H1 (cell line): ENCODE measurements at regions not wholly inside any gene's neighbourhood (a gene's known extent, or its start where the extent isn't known, plus 50 kb on each side); places are given as distances from the start of the nearest gene placed in this dataset.

Experiments used
- CTCF ChIA-PET: fragments of 300-600 bp; sonication (Branson Sonifier 250); formaldehyde crosslinking; loops from one replicate; lab custom pipeline; 2021; ENCODE audit not compliant: partially characterized antibody; lab: Charles Lee
- POLR2A ChIA-PET: fragments of 300-600 bp; sonication (Branson Sonifier 250); formaldehyde crosslinking; loops from one replicate; lab custom pipeline; 2021; ENCODE audit warnings: inconsistent platforms; ENCODE audit not compliant: partially characterized antibody; lab: Charles Lee
- DNase-seq, 2 experiments: peaks; one replicate each; pipeline versions ENCODE4 v3.0.0 to v3.0.0-alpha.2; 2010 to 2022; ENCODE audit warnings: low spot score in 2 of 2, low read depth in 1 of 2, mixed read lengths in 1 of 2
- FAIRE-seq: peaks from 2 replicates; lab custom pipeline; 2011; peaks lifted over from hg19 to GRCh38; lab: Jason Lieb, UNC
- H2AFZ ChIP-seq: 2 replicates; pipeline ENCODE4 v1.8.1; 2012; ENCODE audit warnings: low read length, inconsistent platforms
- H2AK5ac ChIP-seq: 2 replicates; pipeline ENCODE4 v1.6.1; 2013; ENCODE audit warnings: low read depth, low read length
- H2BK120ac ChIP-seq: replicated peaks from 2 replicates; pipeline ENCODE3; 2013; ENCODE audit warnings: low read depth, low read length, inconsistent platforms
- H2BK12ac ChIP-seq: 2 replicates; pipeline ENCODE4 v1.6.1; 2013; ENCODE audit warnings: low read depth, low read length
- H2BK15ac ChIP-seq: 2 replicates; pipeline ENCODE4 v1.6.1; 2013; ENCODE audit warnings: low read length
- H2BK20ac ChIP-seq: 2 replicates; pipeline ENCODE4 v1.6.1; 2013; ENCODE audit warnings: low read length
- H2BK5ac ChIP-seq: 2 replicates; pipeline ENCODE4 v1.6.1; 2013; ENCODE audit warnings: low read depth, low read length
- H3K14ac ChIP-seq: 2 replicates; pipeline ENCODE4 v1.6.1; 2013; ENCODE audit warnings: inconsistent platforms; ENCODE audit not compliant: insufficient read length
- H3K18ac ChIP-seq: 2 replicates; pipeline ENCODE4 v1.6.1; 2013; ENCODE audit warnings: low read length; ENCODE audit errors: extremely low read depth
- H3K23ac ChIP-seq: 2 replicates; pipeline ENCODE4 v1.6.1; 2013; ENCODE audit warnings: inconsistent platforms; ENCODE audit not compliant: insufficient read length
- H3K23me2 ChIP-seq: 2 replicates; pipeline ENCODE4 v1.6.1; 2013; ENCODE audit warnings: low read depth, low read length
- H3K27ac ChIP-seq: 2 replicates; pipeline ENCODE4 v1.6.1; 2011; ENCODE audit warnings: low read depth, low read length, inconsistent platforms
- H3K27me3 ChIP-seq, 4 experiments: replicated peaks in 1 of 4; 1 replicate in 1 of 4; 2 replicates in 3 of 4; pipeline versions ENCODE4 v1.6.1 to v1.8.1; 2011 to 2013; ENCODE audit warnings: low read length in 3 of 4, mild to moderate bottlenecking in 3 of 4, inconsistent platforms in 2 of 4, mixed read lengths in 2 of 4, moderate library complexity in 1 of 4; ENCODE audit not compliant: control insufficient read depth in 3 of 4, insufficient read depth in 3 of 4; ENCODE audit errors: extremely low read depth in 1 of 4
- H3K36me3 ChIP-seq, 4 experiments: 2 replicates each; pipeline versions ENCODE4 v1.6.1 to v1.8.1; 2011 to 2013; ENCODE audit warnings: mild to moderate bottlenecking in 4 of 4, low read length in 3 of 4, moderate library complexity in 2 of 4, control low read depth in 1 of 4, inconsistent platforms in 1 of 4; ENCODE audit not compliant: insufficient read depth in 4 of 4, control insufficient read depth in 2 of 4
- H3K4ac ChIP-seq: replicated peaks from 2 replicates; pipeline ENCODE3; 2013; ENCODE audit warnings: low read length, low read depth, mixed read lengths, inconsistent platforms; ENCODE audit not compliant: insufficient read length
- H3K4me1 ChIP-seq, 4 experiments: replicated peaks in 1 of 4; 1 replicate in 1 of 4; 2 replicates in 3 of 4; pipeline versions ENCODE4 v1.6.1 to v1.8.1; 2011 to 2013; ENCODE audit warnings: low read length in 3 of 4, inconsistent platforms in 2 of 4, mixed read lengths in 1 of 4; ENCODE audit not compliant: insufficient read depth in 4 of 4, control insufficient read depth in 3 of 4
- H3K4me2 ChIP-seq, 2 experiments: 2 replicates each; pipeline versions ENCODE4 v1.6.1 to v1.8.1; 2011 to 2013; ENCODE audit warnings: low read depth in 2 of 2, low read length in 2 of 2, control low read depth in 1 of 2, inconsistent platforms in 1 of 2, mild to moderate bottlenecking in 1 of 2; ENCODE audit not compliant: insufficient read depth in 1 of 2
- H3K4me3 ChIP-seq, 4 experiments: fragments of 200-600, 300-600 bp in 1 of 4; sonication (generic), shearing (Covaris generic), sonication (Bioruptor Twin) in 1 of 4; 2 replicates each; pipeline versions ENCODE4 v1.5.1 to v1.8.1; 2011 to 2016; ENCODE audit warnings: low read length in 4 of 4, low read depth in 3 of 4, control low read depth in 2 of 4, inconsistent platforms in 2 of 4, mild to moderate bottlenecking in 2 of 4, mixed read lengths in 1 of 4, moderate library complexity in 1 of 4; ENCODE audit not compliant: insufficient read depth in 2 of 4; ENCODE audit errors: extremely low read depth in 1 of 4
- H3K56ac ChIP-seq: replicated peaks from 2 replicates; pipeline ENCODE3; 2013; ENCODE audit warnings: low read depth, mild to moderate bottlenecking, mixed read lengths, low read length, inconsistent platforms; ENCODE audit not compliant: insufficient read length
- H3K79me1 ChIP-seq: 2 replicates; pipeline ENCODE4 v1.6.1; 2013; ENCODE audit warnings: low read depth, low read length, control low read depth
- H3K79me2 ChIP-seq, 2 experiments: 2 replicates each; pipeline versions ENCODE4 v1.6.1 to v1.8.1; 2012 to 2013; ENCODE audit warnings: low read length in 2 of 2, mild to moderate bottlenecking in 2 of 2, inconsistent platforms in 1 of 2; ENCODE audit not compliant: insufficient read depth in 2 of 2, control insufficient read depth in 1 of 2
- H3K9ac ChIP-seq, 4 experiments: replicated peaks in 1 of 4; 1 replicate in 1 of 4; 2 replicates in 3 of 4; pipeline versions ENCODE4 v1.6.1 to v1.8.1; 2011 to 2013; ENCODE audit warnings: low read depth in 3 of 4, low read length in 3 of 4, control low read depth in 2 of 4, mild to moderate bottlenecking in 2 of 4, moderate library complexity in 2 of 4, inconsistent platforms in 1 of 4; ENCODE audit errors: extremely low read depth in 1 of 4
- H3K9me3 ChIP-seq, 2 experiments: 2 replicates each; pipeline versions ENCODE4 v1.6.1 to v1.8.1; 2012 to 2013; ENCODE audit warnings: mild to moderate bottlenecking in 2 of 2, moderate library complexity in 2 of 2, control low read depth in 1 of 2, inconsistent platforms in 1 of 2, low read depth in 1 of 2, low read length in 1 of 2, mixed read lengths in 1 of 2; ENCODE audit not compliant: insufficient read depth in 2 of 2
- H4K20me1 ChIP-seq, 2 experiments: replicated peaks in 1 of 2; 2 replicates each; pipeline versions ENCODE3 to v1.8.1; 2011 to 2013; ENCODE audit warnings: inconsistent platforms in 2 of 2, low read length in 2 of 2, mild to moderate bottlenecking in 1 of 2; ENCODE audit not compliant: insufficient read depth in 2 of 2, control insufficient read depth in 1 of 2
- H4K5ac ChIP-seq: 2 replicates; pipeline ENCODE4 v1.6.1; 2013; ENCODE audit warnings: low read length, low read depth, mixed read lengths, inconsistent platforms; ENCODE audit not compliant: insufficient read length
- H4K8ac ChIP-seq: 2 replicates; pipeline ENCODE4 v1.8.0; 2013; ENCODE audit warnings: mild to moderate bottlenecking, moderate library complexity, low read length, inconsistent platforms; ENCODE audit not compliant: insufficient read depth; ENCODE audit errors: extremely low read depth
- H4K91ac ChIP-seq: replicated peaks from 2 replicates; pipeline ENCODE3; 2013; ENCODE audit warnings: low read length, mixed read lengths, inconsistent platforms; ENCODE audit not compliant: insufficient read length
- CHD2 ChIP-seq: IDR thresholded peaks from 2 replicates; pipeline ENCODE4 v1.6.1; 2012; ENCODE audit warnings: low read length, improper control_type of control experiment
- EZH2 ChIP-seq: fragments of 200-600 bp; sonication (generic); IDR thresholded peaks from 2 replicates; pipeline ENCODE4 v1.7.1; 2012; ENCODE audit warnings: low read depth, mild to moderate bottlenecking, moderate library complexity, low read length, inconsistent platforms; ENCODE audit not compliant: severe bottlenecking
- GABPA ChIP-seq: IDR thresholded peaks from 2 replicates; pipeline ENCODE4 v1.6.1; 2011; ENCODE audit warnings: mild to moderate bottlenecking, low read length, moderate library complexity, borderline replicate concordance; ENCODE audit not compliant: insufficient read depth
- JUN ChIP-seq: IDR thresholded peaks from 2 replicates; pipeline ENCODE4 v1.6.1; 2011; ENCODE audit warnings: low read depth, mild to moderate bottlenecking, improper control_type of control experiment, low read length
- MAX ChIP-seq: IDR thresholded peaks from 2 replicates; pipeline ENCODE4 v1.6.1; 2012; ENCODE audit warnings: inconsistent platforms
- POU5F1 ChIP-seq: IDR thresholded peaks from 2 replicates; pipeline ENCODE4 v1.6.1; 2011; ENCODE audit warnings: low read depth, mild to moderate bottlenecking, low read length, moderate library complexity
- SIX5 ChIP-seq: IDR thresholded peaks from 2 replicates; pipeline ENCODE4 v1.6.1; 2011; ENCODE audit warnings: mild to moderate bottlenecking, low read depth, low read length
- SRF ChIP-seq: IDR thresholded peaks from 2 replicates; pipeline ENCODE4 v1.6.1; 2011; ENCODE audit warnings: mild to moderate bottlenecking, low read depth, low read length, moderate library complexity
- TCF12 ChIP-seq: IDR thresholded peaks from 2 replicates; pipeline ENCODE4 v1.6.1; 2011; ENCODE audit warnings: low read depth, mild to moderate bottlenecking, low read length
- ZNF274 ChIP-seq: IDR thresholded peaks from 2 replicates; pipeline ENCODE4 v1.7.0; 2012; ENCODE audit warnings: low read length, borderline replicate concordance; ENCODE audit errors: extremely low read depth
- WGBS, 2 experiments: shearing (Covaris generic) in 1 of 2; methylation state at CpG; one replicate each; pipeline versions ENCODE4 v1.1.6 to v1.1.7; 2013 to 2015; ENCODE audit warnings: low lambda C conversion rate in 2 of 2, mixed read lengths in 2 of 2, inconsistent platforms in 1 of 2, low coverage in 1 of 2, missing lambda C conversion rate in 1 of 2; ENCODE audit not compliant: insufficient replicate concordance in 2 of 2, insufficient coverage in 1 of 2, insufficient read length in 1 of 2; ENCODE audit errors: extremely low coverage in 1 of 2, missing lambda C conversion rate in 1 of 2; 5-methylcytosine and 5-hydroxymethylcytosine counted together

- Histone ChIP-seq H2AK5ac (no peak overlapping the region), H3K4ac (no peak overlapping the region), H3K23me2 (no peaks in the 10 kb centered on the region; the same call in 1 of the 2 replicates), H3K79me2 (no peaks in the 10 kb centered on the region), H4K91ac (no peak overlapping the region), H2BK15ac (no peak overlapping the region), H3K4me1 (no peaks in the 10 kb centered on the region), H3K18ac (no peak overlapping the region), H3K9ac (no peak overlapping the region), H4K20me1 (no peaks in the 10 kb centered on the region), H3K4me2 (no peak overlapping the region), H4K8ac (no peak overlapping the region), H4K5ac (no peak overlapping the region), H3K27me3 (no peaks in the 10 kb centered on the region), H3K36me3 (no peaks in the 10 kb centered on the region), H2BK12ac (no peak overlapping the region), H3K14ac (no peak overlapping the region), H3K27ac (no peak overlapping the region), H3K79me1 (no peaks in the 10 kb centered on the region), H3K4me3 (no peak overlapping the region), H2BK5ac (no peak overlapping the region), H2AFZ (no peak overlapping the region), H2BK20ac (no peak overlapping the region), H2BK120ac (no peak overlapping the region), H3K56ac (no peak overlapping the region), H3K9me3 (0 out of 4 replicates have a peak, but pooled peaks cover 0 to 3% of the 10 kb centered on the region in 2 experiments), H3K23ac (no peak overlapping the region)
- POLR2A ChIA-PET: no interaction called here
- DNase-seq (no peak), FAIRE-seq (no peak)
- 95% methylated on average over 2 of the region's 2 CpGs; no CpG with 5 or more reads in 1 of the 2 experiments for WGBS, 2 experiments
- CTCF ChIA-PET: no interaction called here
- TF ChIP-seq JUN (no peak), GABPA (no peak), POU5F1 (no peak), TCF12 (no peak), ZNF274 (no peak), SRF (no peak), CHD2 (no peak), SIX5 (no peak), EZH2 (no peak), MAX (no peak)
These were observed 135.0 kb upstream of the PRR16 start for GRCh38 chr5:120329095-120329494.
